ENCODE measurements at regions not wholly inside any gene's neighbourhood (a gene's known extent, or its start where the extent isn't known, plus 50 kb on each side); places are given as distances from the start of the nearest gene placed in this dataset.

- TF ChIP-seq REST (IDR thresholded peaks at IDR 0.05; ENCODE audit: low read depth): no peak
- TF ChIP-seq SIN3A (IDR thresholded peaks at IDR 0.05; ENCODE audit: low read depth): no peak
- TF ChIP-seq POLR2A (IDR thresholded peaks at IDR 0.05; ENCODE audit: borderline replicate concordance, extremely low read depth, insufficient read depth, insufficient read length): no peak
Observed at GRCh38 chr10:129108994-129109393, 358.0 kb upstream of the MGMT start (continued).

GRCh38 chr10:129110780-129111179 lies 356.3 kb upstream of the MGMT start:
- H3K9me2 ChIP-seq (ENCODE audit: insufficient read depth): no peaks in the 10 kb centered on the region
- no peak for ATAC-seq

More at GRCh38 chr10:129110780-129111179, 356.3 kb upstream of the MGMT start:
- ChIA-PET RAD21 (ENCODE audit: low non-redundant PET in 1 of 2, low total read pairs in 2 of 2, uncharacterized antibody in 2 of 2, unreplicated experiment in 2 of 2) (no interaction called here), POLR2A (no interaction called here), CTCF (no interaction called here)
- no peaks in the 10 kb centered on the region for H4K20me1 ChIP-seq (ENCODE audit: insufficient read depth)
- intact Hi-C loops (cut with micrococcal nuclease): no loop called here
- BruUV-seq (replicated peaks): no TSS peak
- H3K27me3 ChIP-seq (ENCODE audit: insufficient read depth, low read length): no peaks in the 10 kb centered on the region
- H3K36me3 ChIP-seq (ENCODE audit: control insufficient read depth in 1 of 2, insufficient read depth in 2 of 2, low read length in 2 of 2): no peaks in the 10 kb centered on the region; a peak in 1 of 4 replicates
- no peak overlapping the region for H3K4me2 ChIP-seq (ENCODE audit: low read length)
- H3K9me3 ChIP-seq (ENCODE audit: control insufficient read depth in 1 of 2, insufficient read depth in 1 of 2, low read depth in 1 of 2, low read length in 2 of 2): peaks cover 10 to 16% of the 10 kb centered on the region in 2 experiments; a peak in 2 of 4 replicates
- no peaks in the 10 kb centered on the region for H3K4me1 ChIP-seq (ENCODE audit: control insufficient read depth in 1 of 2, insufficient read depth in 2 of 2, low read length in 2 of 2)
- TF ChIP-seq ZNF274 (IDR thresholded peaks at IDR 0.05; ENCODE audit: low read depth, low read length) (no peak), MAX (IDR thresholded peaks at IDR 0.05) (no peak), ELF1 (IDR thresholded peaks at IDR 0.05; ENCODE audit: borderline replicate concordance, low read depth) (no peak), CBX3 (IDR thresholded peaks at IDR 0.05; ENCODE audit: low read depth) (no peak), TCF7L2 (IDR thresholded peaks at IDR 0.05; ENCODE audit: borderline replicate concordance, extremely low read depth, insufficient read depth, insufficient read length) (no peak), POLR2A (IDR thresholded peaks at IDR 0.05; ENCODE audit: borderline replicate concordance, extremely low read depth, insufficient read depth, insufficient read length) (no peak), EZH2 (IDR thresholded peaks at IDR 0.05) (no peak), YY1 (IDR thresholded peaks at IDR 0.05; ENCODE audit: extremely low read depth, insufficient replicate concordance, low read depth, low read length) (no peak), POLR2AphosphoS5 (IDR thresholded peaks at IDR 0.05; ENCODE audit: low read depth, low read length) (no peak), FOSL1 (IDR thresholded peaks at IDR 0.05; ENCODE audit: low read depth) (no peak), ZFX (IDR thresholded peaks at IDR 0.05) (no peak), CEBPB (IDR thresholded peaks at IDR 0.05; ENCODE audit: low read depth) (no peak)
- no peak overlapping the region for H3K27ac ChIP-seq (ENCODE audit: low read depth, low read length)
- no peak overlapping the region for H3K4me3 ChIP-seq (replicated peaks in 1 of 2; ENCODE audit: low read depth in 1 of 2, low read length in 2 of 2)
- no peak overlapping the region for H2AFZ ChIP-seq (ENCODE audit: low read depth, low read length, poor library complexity, severe bottlenecking)
- no peaks in the 10 kb centered on the region for H3K79me2 ChIP-seq (ENCODE audit: insufficient read depth, low read length)
- H3K9ac ChIP-seq (ENCODE audit: low read length): no peak overlapping the region
- DNase-seq (ENCODE audit: low read depth, low spot score): no peak
